Right lobe of liver (tissue), 6 donors: ENCODE measurements at regions not wholly inside any gene's neighbourhood (a gene's known extent, or its start where the extent isn't known, plus 50 kb on each side); places are given as distances from the start of the nearest gene placed in this dataset.

Experiments
- ATAC-seq, 4 donors: fragments of 200-7000 bp; cut with Tn5 transposase; one replicate each; pipeline ENCODE4 v1.9.1; 2020; ENCODE audit warnings: mild to moderate bottlenecking in 4 of 4, moderate library complexity in 4 of 4
- DNase-seq, 3 donors: peaks; one replicate each; pipeline ENCODE4 v3.0.0-alpha.2; 2020
- H3K27ac ChIP-seq, 3 donors: fragments of 200-600 bp; one replicate each; pipeline ENCODE4 v1.8.0; 2022
- H3K27me3 ChIP-seq, 2 donors: fragments of 200-600 bp; one replicate each; pipeline ENCODE4 v1.8.0; 2022
- H3K36me3 ChIP-seq, 4 donors: fragments of 200-600 bp; sonication (generic) in 1 of 4; one replicate each; pipeline versions ENCODE4 v1.5.1 to v1.8.0; 2017 to 2022; ENCODE audit warnings: control low read depth in 1 of 4
- H3K4me1 ChIP-seq, 4 donors: fragments of 200-600 bp; sonication (generic) in 1 of 4; one replicate each; pipeline versions ENCODE4 v1.5.1 to v1.8.0; 2017 to 2022; ENCODE audit warnings: control low read depth in 1 of 4
- H3K4me3 ChIP-seq, 3 donors: fragments of 200-600 bp; one replicate each; pipeline ENCODE4 v1.8.0; 2022
- H3K9me3 ChIP-seq, 4 donors: fragments of 200-600 bp; sonication (generic) in 1 of 4; one replicate each; pipeline versions ENCODE4 v1.5.1 to v1.8.0; 2017 to 2022; ENCODE audit warnings: control low read depth in 1 of 4
- POLR2A ChIP-seq: fragments of 450-650 bp; IDR thresholded peaks from one replicate; pipeline ENCODE4 v1.6.1; 2017; ENCODE audit warnings: antibody characterized with exemption, mild to moderate bottlenecking
- WGBS: methylation state at CpG from one replicate; pipeline ENCODE4 v1.1.6; 2018; ENCODE audit warnings: low coverage, low lambda C conversion rate; ENCODE audit not compliant: insufficient coverage; ENCODE audit errors: missing lambda C conversion rate; 5-methylcytosine and 5-hydroxymethylcytosine counted together
- intact Hi-C, 2 donors: fragments of 100-400 bp; cut with DNase I; formaldehyde crosslinking; loops; one replicate each; pipeline versions ENCODE4 v1.11.2 to v1.14.1; 2022
- TF ChIP-seq, protein P1 (sequence below), 4 donors: fragments of 200-600 bp in 3 of 4; fragments of 450-650 bp in 1 of 4; IDR thresholded peaks; one replicate each; pipeline versions ENCODE4 v1.5.1 to v1.8.0; 2016 to 2022; ENCODE audit warnings: antibody characterized with exemption in 4 of 4, mild to moderate bottlenecking in 2 of 4
- donor health status: DM: no; HTN: yes; CAD: no.
- donor health status: DM: no; HTN: no; CAD: no.
- donor health status: DM: no; HTN: no; CAD: no.
- donor health status: DM: no; HTN: yes; CAD: no.
- donor health status: DM: no; HTN: yes; CAD: no.

DNA sequence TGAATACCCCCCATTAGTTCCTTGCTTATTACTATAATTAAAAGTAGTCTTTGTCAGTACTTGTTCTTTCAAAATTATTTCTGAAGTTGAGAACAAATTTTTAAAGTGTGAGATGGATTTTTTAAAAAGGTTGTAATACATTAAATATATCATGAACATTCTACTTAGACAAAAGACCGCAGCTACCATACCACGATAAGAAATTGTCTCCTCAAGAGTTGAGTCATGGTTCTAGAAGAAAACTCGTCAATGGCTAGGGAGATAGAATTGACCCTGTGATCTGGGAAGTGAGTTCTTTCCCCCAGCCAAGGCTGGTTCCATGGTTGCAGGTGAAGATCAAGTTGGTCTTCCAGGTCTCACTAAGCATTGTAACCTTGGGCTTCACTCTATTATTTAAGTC lies 67.8 kb upstream of the ACYP2 start:
- TF ChIP-seq, protein P1, sequence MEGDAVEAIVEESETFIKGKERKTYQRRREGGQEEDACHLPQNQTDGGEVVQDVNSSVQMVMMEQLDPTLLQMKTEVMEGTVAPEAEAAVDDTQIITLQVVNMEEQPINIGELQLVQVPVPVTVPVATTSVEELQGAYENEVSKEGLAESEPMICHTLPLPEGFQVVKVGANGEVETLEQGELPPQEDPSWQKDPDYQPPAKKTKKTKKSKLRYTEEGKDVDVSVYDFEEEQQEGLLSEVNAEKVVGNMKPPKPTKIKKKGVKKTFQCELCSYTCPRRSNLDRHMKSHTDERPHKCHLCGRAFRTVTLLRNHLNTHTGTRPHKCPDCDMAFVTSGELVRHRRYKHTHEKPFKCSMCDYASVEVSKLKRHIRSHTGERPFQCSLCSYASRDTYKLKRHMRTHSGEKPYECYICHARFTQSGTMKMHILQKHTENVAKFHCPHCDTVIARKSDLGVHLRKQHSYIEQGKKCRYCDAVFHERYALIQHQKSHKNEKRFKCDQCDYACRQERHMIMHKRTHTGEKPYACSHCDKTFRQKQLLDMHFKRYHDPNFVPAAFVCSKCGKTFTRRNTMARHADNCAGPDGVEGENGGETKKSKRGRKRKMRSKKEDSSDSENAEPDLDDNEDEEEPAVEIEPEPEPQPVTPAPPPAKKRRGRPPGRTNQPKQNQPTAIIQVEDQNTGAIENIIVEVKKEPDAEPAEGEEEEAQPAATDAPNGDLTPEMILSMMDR (IDR thresholded peaks at IDR 0.05): no peak
- TF ChIP-seq POLR2A: no peak
- DNase-seq (no peak), ATAC-seq (no peak)
- Histone ChIP-seq H3K4me3 (no peak overlapping the region), H3K36me3 (no peaks in the 10 kb centered on the region), H3K27ac (no peak overlapping the region), H3K27me3 (no peaks in the 10 kb centered on the region), H3K4me1 (no peaks in the 10 kb centered on the region), H3K9me3 (peaks cover 0 to 7% (median 0%) of the 10 kb centered on the region in 4 donors)
- 58% methylated on average over 3 of the region's 3 CpGs for WGBS
- intact Hi-C loops: no loop called here

DNA sequence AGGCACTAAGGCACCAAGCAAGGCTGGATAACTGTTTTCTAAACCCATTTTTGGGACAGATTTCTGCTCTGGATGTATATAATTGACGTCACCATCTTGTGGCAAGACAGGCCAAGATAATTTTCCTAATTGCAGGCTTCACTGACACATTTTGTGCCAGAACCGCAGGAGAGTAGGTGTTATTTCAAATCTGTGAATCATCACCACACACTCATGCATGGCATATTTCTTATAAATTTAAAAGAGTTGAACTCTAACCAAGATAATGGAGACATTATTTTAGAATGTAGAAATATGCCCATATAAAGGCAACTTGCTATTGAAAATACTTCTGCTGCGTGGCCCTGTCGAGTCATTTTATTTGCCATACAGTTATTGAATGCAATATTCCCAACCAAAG lies 68.3 kb upstream of the ACYP2 start:
- DNase-seq: no peak
- WGBS: 87% methylated on average over 4 of the region's 4 CpGs
- no peaks in the 10 kb centered on the region for H3K4me1 ChIP-seq
- H3K36me3 ChIP-seq: no peaks in the 10 kb centered on the region
- H3K27me3 ChIP-seq: no peaks in the 10 kb centered on the region
- H3K9me3 ChIP-seq: peaks cover 0 to 7% (median 0%) of the 10 kb centered on the region in 4 donors
- no peak overlapping the region for H3K27ac ChIP-seq
- TF ChIP-seq POLR2A: no peak
- no peak for ATAC-seq
- no peak overlapping the region for H3K4me3 ChIP-seq
- intact Hi-C loops: no loop called here

DNA sequence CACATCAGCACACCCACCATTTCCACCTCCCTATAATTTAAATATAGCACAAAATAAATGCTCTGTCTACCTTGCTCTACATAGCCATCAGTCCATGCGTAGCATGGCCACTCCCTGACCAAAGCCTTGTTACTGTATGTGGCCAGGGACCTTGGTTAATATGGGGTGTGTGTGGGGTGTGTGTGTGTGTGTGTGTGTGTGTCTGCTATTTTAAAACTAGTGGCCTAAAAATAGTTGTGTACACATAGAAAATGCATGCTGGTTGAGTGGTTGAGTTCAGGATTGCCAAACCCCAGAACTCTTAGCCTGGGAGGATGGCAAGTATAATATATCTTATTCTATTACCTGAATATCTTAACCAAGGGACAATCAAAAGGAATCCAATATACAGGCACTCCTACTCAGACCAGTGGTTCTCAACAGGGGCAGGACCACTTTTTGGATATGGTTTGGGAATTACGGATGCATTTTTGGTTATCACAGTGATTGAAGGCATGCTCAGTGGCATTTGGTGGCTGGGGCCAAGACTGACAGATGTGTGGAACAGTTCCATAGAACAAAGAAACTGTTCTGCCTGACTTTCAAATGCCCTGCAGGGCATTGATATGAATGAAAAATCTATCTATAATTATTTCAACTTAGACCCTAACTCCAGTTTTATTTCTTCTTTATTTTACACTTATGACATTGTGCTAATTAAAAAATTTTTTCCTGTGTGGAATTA lies 72.3 kb upstream of the PSME4 start:
- 75% methylated on average over 2 of the region's 2 CpGs for WGBS
- H3K9me3 ChIP-seq: peaks cover 0 to 7% (median 0%) of the 10 kb centered on the region in 4 donors
- DNase-seq (no peak), ATAC-seq (no peak)
- no peaks in the 10 kb centered on the region for H3K4me1 ChIP-seq
- intact Hi-C loops: no loop called here
- H3K4me3 ChIP-seq: no peak overlapping the region
- H3K36me3 ChIP-seq: no peaks in the 10 kb centered on the region
- no peak overlapping the region for H3K27ac ChIP-seq
- TF ChIP-seq, protein P1 (IDR thresholded peaks at IDR 0.05): no peak
- no peak for TF ChIP-seq POLR2A
- H3K27me3 ChIP-seq: no peaks in the 10 kb centered on the region

GRCh38 chr2:54042341-54042740 lies 71.5 kb upstream of the PSME4 start:
- Histone ChIP-seq H3K9me3 (peaks cover 0 to 7% (median 0%) of the 10 kb centered on the region in 4 donors), H3K4me1 (no peaks in the 10 kb centered on the region), H3K36me3 (no peaks in the 10 kb centered on the region), H3K27me3 (no peaks in the 10 kb centered on the region), H3K27ac (no peak overlapping the region), H3K4me3 (no peak overlapping the region)
- ATAC-seq: no peak
- DNase-seq: no peak
- WGBS: 74% methylated on average over 2 of the region's 2 CpGs
- intact Hi-C loops: no loop called here
- no peak for TF ChIP-seq POLR2A
- TF ChIP-seq, protein P1 (IDR thresholded peaks at IDR 0.05): no peak

DNA sequence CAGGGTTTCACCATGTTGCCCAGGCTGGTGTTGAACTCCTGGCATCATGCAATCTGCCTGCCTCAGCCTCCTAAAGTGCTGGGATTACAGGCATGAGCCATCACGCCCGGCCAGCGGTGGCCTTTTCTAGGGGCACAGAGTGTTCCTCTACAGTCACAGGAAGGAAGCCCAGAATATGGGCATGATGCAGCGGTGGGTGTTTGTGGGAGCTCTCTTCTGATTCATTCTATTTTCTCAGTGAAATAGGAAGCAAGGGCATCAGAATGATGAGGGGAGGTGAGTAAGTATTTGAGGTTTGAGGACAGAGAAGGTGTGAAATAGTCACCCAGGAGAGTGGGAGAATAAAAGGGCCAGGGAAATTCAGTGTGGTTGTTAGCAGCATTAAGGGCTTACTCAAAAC lies 70.3 kb upstream of the PSME4 start:
- H3K27me3 ChIP-seq: no peaks in the 10 kb centered on the region
- 77% methylated on average over 4 of the region's 4 CpGs for WGBS
- DNase-seq: no peak
- H3K4me3 ChIP-seq: no peak overlapping the region
- no peak overlapping the region for H3K27ac ChIP-seq
- H3K4me1 ChIP-seq: no peaks in the 10 kb centered on the region
- TF ChIP-seq, protein P1 (IDR thresholded peaks at IDR 0.05): no peak
- TF ChIP-seq POLR2A: no peak
- intact Hi-C loops: no loop called here
- no peaks in the 10 kb centered on the region for H3K36me3 ChIP-seq
- peaks cover 0 to 7% (median 0%) of the 10 kb centered on the region in 4 donors for H3K9me3 ChIP-seq
- ATAC-seq: no peak
